GM19240 (cell line): ENCODE measurements at regions not wholly inside any gene's neighbourhood (a gene's known extent, or its start where the extent isn't known, plus 50 kb on each side); places are given as distances from the start of the nearest gene placed in this dataset.
"Not testable (repeated sequence)": the region's sequence is repeated elsewhere in the genome, so short reads cannot be mapped to it uniquely, and the experiment has no call there.

Experiments used
- DNase-seq: peaks from one replicate; pipeline ENCODE4 v3.0.0; 2011; ENCODE audit warnings: low spot score; ENCODE audit not compliant: insufficient read length

GRCh38 chr3:153601374-153601853 lies 439.4 kb downstream of the RAP2B start:
- no peak for DNase-seq

- DNase-seq, result no peak
Observed at GRCh38 chr3:153602801-153603200, 440.8 kb downstream of the RAP2B start.

DNA sequence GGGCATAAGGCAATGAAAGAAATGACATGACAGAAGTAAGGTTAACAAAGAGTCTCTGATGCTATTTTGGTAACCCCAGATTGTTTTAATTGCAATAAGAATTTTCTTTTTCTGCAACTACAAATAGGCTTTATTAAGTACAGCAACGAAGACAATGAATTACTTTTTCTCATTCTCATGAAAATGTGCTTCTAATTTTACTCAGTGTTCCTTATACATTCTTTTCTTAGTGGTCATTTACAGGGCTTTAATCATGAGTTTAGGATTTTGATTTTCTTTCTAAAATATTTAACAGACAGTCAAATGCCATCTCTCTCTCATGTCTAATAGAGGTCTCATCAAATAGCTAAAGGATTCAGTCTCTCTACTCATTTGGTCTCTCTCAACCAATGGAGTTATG lies 452.1 kb downstream of the RAP2B start:
- no peak for DNase-seq

- DNase-seq, result no peak
Observed at GRCh38 chr3:153614563-153614962, 452.5 kb downstream of the RAP2B start.

DNA sequence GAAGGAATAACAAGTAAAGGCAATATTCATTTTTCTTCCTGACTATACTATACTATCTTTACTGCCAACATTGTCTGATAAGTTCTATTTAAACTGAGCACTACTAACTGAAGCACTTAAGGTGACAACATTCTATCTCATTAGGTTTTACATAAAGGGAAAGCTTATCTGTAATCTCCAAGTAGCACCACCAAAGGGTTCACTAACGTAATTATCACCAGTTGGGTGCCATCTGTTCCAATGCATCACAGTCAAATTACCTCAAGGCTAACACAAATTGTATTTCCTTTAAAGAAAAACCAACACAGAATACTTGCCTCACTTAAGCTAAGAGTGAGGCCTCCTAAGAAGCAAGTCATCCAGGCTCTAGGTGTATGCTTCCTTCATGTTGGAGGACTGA lies 453.8 kb downstream of the RAP2B start:
- DNase-seq, result no peak

- no peak for DNase-seq
Observed at GRCh38 chr3:153617463-153617862, 455.4 kb downstream of the RAP2B start.

- no peak for DNase-seq
Observed at GRCh38 chr3:153618176-153618575, 456.1 kb downstream of the RAP2B start.

- no peak for DNase-seq
Observed at GRCh38 chr3:153619268-153619667, 457.2 kb downstream of the RAP2B start.

GRCh38 chr3:153621953-153622352 lies 459.9 kb downstream of the RAP2B start:
- DNase-seq, result peak; percentile 17

- no peak for DNase-seq
Observed at GRCh38 chr3:153623834-153624233, 461.8 kb downstream of the RAP2B start.

DNA sequence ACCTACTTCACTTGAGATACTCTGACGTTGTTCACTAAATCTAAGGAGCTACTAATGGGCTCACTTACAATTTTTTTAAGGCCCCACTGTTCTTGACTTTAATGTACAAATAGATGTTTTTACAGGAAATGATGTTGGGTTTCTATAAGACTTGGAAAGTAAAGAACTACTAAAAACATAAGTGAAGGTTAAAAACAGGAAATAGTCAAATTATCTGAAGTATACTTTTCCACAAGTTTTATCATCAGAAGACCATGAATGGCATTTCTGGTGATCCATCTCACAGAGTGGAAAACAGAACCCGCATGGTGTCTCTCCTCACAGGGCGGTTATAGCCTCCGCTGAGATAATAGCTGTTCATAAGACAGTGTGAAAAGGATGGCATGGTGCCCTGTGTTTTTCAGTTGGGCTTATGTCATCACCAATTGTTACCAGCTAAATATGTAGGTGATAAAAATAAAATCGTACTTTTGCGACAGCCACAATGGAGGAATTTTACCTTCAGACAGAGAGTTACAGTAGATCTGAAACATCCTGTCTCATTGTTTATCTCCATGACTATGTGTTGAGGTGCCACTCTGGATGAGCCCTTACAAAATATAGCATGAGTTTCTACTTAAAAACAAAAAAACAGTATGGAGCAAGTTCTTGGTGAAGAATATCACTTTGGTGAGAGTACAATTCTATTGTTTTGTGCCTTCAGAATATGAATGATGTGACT lies 462.4 kb downstream of the RAP2B start:
- no peak for DNase-seq

DNA sequence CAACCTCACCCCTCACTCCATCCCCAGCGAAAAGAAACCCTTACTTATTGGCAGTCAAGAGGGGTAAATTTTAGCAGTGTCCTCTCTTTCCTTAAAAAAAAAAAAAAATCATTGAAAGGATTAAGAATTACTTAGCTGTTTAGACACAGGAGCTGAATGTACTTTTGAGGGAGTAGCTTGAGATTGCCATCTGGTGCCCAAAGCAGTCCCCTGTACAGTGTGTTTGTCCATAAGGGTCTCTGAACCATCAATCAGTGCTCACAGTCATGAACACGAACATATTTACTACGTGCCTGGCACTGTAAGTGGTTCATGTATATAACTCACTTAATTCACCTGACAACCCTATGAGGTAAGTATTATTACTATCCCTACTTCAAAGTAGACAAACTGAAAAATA lies 463.5 kb downstream of the RAP2B start:
- no peak for DNase-seq

- no peak for DNase-seq
Observed at GRCh38 chr3:153626158-153626557, 464.1 kb downstream of the RAP2B start.

GRCh38 chr3:153628591-153628990 lies 466.6 kb downstream of the RAP2B start:
- DNase-seq, result no peak

DNA sequence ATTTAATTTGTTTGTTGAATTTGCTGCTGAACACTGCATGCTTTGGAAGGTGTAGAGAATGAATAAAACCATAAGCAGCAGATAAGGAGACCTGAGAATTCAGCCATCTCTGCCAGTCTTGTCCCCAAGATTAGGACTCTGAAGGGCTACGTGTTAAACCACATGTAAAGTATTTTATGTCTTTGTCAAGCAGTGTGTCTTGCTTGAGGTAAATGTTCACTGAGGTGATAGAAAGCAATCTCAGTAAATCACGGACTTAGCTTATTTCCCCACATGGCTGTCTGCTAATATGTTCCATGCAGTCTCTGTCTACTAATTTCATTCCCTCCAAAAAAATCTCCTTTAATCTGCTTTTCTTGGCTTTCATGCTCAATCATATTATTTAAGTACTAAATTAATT lies 467.1 kb downstream of the RAP2B start:
- no peak for DNase-seq

DNA sequence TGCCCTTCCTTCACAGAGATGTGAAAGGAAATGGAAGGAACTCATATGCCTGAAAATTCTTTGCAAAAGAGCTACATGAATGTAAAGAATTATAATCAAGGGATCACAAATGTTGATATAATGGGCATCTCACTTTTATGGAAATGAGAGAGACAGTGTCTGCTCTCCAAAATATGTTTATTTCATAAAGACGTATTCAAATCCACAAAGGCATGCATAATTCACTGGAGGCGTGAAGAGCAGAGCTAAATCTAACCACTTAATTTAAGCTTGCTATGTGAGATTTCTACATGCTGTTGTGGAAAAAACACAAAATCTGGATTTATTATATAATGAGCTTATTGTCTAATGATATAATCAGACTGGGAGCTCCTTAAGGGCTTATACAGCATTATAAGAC lies 469.1 kb downstream of the RAP2B start:
- DNase-seq, result no peak

- DNase-seq, result no peak
Observed at GRCh38 chr3:153631664-153632063, 469.6 kb downstream of the RAP2B start.

DNA sequence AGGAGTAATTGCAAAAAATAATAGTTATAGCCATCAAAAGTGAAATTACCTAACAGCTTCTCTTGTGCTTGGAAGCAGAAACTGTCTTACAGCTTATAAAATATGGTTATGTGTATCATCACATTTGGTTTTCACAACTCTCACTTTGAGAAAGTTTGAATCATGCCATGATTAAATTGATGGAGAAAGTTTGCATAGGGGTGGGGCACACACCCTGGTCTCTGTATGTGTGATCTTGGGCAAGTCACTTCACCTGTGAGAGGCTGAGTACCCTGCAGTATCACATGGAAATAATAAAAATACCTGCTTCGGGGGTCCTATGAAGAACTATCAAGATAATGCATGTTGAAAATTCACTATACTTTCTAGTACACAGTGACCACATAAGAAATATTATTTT lies 471.4 kb downstream of the RAP2B start:
- no peak for DNase-seq

DNA sequence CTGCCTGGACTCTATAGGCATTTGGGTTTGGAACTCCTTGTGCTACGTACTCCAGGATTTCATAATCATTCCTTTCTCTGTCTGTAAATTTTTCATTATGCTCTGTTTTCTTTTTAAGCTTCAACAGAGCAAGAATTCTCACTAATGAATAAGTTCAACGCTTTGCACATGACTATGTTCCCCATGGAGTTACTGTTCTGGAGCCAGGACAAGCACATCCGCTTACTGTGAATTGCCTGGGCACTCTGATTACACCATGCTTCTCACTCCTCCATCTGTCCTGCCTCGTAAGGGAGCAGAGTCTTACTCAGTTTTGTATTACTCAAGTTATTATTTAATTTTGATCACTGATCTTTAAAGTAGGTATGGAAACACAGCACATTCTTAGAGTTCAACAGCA lies 472.7 kb downstream of the RAP2B start:
- no peak for DNase-seq

- no peak for DNase-seq
Observed at GRCh38 chr3:153639631-153640030, 477.6 kb downstream of the RAP2B start.

- no peak for DNase-seq
Observed at GRCh38 chr3:153640689-153641665, 479.0 kb downstream of the RAP2B start.

DNA sequence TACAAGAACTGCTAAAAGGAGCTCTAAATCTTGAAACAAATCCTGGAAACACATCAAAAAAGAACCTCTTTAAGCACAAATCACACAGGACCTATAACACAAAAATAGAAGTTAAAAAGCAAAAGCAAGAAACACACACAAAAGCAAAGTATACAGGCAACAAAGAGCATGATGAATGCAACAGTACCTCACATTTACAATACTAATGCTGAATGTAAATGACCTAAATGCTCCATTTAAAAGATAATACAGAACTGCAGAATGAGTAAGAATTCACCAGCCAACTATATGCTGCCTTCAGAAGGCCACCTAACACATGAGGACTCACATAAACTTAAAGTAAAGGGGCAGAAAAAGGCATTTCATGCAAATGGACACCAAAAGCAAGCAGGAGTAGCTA lies 478.6 kb upstream of the ARHGEF26 start:
- not testable (repeated sequence) for DNase-seq
